ENCODE measurements at regions not wholly inside any gene's neighbourhood (a gene's known extent, or its start where the extent isn't known, plus 50 kb on each side); places are given as distances from the start of the nearest gene placed in this dataset.
"Not testable (repeated sequence)": the region's sequence is repeated elsewhere in the genome, so short reads cannot be mapped to it uniquely, and the experiment has no call there.

DNA sequence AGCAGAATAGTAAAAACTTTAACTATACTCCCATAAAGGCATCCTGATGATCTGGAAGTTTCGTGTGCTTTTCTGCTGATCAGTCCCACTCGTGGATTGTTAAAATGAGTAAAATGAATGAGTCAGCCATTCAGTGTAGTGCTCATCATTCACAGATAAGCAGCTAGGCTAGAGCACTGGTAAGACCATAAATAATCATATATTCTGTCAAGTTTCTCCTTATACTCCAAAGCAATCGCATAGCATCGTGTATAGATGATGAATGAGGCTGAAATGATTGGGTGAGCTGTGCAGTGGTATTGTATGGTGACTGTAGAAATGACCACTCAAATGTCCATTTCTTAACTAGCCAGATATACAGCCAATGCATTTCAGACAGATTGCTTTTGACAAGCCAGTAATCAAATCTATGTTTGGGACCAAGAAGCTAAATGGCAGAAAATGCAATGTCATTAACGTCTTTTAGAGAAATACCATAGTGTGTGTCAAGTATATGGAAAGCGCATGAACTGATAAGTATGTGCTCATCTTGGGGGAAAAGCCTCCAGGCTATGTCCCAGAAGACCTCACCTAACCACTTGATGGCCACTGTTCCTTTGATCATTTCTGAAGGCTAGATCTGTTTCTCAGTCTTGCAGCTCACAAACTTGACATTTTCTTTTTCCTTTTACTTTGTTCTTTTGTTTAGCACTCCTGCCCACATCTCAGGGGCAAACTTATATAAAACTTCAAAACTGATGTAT is 227.2 kb upstream of the FAM3C start:
- no peak for DNase-seq (ENCODE audit: low read depth in 4 of 4, low spot score in 1 of 4)

DNA sequence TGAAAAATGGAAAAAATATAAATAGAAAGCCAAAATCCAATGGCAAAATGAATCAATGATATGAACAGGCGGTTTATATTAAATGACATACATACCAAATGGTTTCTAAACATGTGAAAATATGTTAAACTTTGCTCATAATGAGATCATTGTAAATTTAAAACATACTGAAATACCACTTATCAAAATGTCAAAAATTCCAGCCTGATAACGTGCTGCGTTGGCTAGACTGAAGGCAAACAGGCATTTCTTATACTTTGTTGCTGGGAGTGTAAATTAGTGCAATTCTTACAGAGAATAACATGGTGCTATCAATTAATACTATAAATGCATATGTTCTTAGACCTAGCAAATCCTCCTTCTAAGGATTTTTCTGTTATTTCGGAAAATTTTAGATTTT is 225.8 kb upstream of the FAM3C start:
- no peak for DNase-seq (ENCODE audit: low read depth in 4 of 4, low spot score in 1 of 4)

- DNase-seq (ENCODE audit: low read depth in 4 of 4, low spot score in 1 of 4) = no peak
These were observed 225.0 kb upstream of the FAM3C start for GRCh38 chr7:121620953-121621606.

DNA sequence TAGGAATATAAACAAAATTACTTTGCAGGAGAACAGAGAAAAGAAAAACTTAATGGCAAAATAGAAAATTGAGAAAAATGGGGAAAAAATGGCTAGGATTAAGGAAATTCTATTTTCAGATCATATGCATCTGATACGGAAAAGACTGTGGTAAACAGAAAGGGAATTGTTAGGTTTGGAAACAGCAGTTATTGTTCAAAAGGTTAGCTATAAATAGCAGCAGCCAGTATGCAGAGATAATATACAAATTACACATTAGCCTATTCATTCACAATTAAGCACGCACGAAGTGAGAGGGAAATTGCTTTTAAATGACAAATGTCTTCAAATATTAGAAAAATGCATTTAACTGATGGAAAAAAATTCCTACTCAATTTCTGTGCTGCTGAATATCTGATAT is 224.1 kb upstream of the FAM3C start:
- no peak for DNase-seq (ENCODE audit: low read depth in 4 of 4, low spot score in 1 of 4)

DNA sequence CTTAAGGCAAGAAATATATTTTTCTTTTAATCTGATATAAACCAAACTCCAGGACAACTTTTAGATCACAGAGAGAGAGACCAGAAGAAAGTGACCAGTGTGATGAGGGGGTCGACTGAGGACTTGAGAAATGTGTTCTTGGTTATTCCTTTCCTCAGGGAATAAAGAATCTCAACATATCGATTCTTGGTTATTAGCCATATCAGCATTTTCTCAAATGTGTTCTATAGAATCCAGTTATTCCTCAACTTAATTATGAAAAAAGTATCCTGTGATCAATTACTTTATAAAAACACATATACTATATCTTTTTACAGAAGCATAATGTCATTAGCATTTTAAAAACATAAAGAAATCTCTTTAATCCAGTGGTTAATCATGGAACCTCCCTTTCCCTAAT is 222.1 kb upstream of the FAM3C start:
- no peak for DNase-seq (ENCODE audit: low read depth in 4 of 4, low spot score in 1 of 4)

DNA sequence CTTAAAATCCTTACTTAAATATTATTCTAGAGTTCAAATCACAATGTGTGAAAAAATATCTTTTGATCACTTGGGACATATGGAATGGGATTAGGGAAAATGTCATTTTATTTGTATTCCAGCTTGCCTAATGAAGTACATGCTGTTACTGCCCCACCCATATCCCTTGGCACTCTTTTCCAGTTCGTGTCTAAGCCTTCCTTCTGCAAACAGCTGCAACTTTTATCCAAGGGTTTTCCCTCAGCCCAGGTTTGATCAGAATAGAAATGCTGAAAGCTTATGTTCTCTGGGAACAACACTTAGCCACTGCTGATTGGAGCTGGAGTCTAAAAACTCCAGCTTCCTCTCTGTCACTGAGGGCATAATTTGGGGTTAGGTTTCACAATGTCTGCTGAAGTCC is 214.1 kb upstream of the FAM3C start:
- DNase-seq (ENCODE audit: low read depth in 4 of 4, low spot score in 1 of 4) = no peak

DNA sequence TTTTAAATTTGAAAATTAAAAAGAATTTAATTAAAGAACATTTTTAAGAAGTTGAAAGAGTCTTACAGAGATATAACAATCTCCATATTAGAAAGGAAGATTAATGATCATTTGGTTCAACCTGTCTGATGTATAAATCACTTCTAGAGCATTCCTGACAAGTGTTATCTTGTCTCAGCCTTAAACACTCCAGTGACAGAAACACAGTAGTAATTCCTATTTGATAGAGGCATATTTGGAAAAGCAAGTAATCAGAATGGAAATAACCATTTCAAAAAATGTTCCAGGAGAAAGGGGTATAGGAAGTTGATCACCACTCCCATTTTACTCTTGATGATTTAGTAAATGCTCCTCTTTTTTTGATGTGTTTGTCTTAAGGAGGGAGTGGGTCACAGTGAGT is 213.1 kb upstream of the FAM3C start:
- DNase-seq (ENCODE audit: low read depth in 4 of 4, low spot score in 1 of 4) = no peak

- no peak for DNase-seq (ENCODE audit: low read depth in 4 of 4, low spot score in 1 of 4)
These were observed 212.7 kb upstream of the FAM3C start for GRCh38 chr7:121608785-121609184.

DNA sequence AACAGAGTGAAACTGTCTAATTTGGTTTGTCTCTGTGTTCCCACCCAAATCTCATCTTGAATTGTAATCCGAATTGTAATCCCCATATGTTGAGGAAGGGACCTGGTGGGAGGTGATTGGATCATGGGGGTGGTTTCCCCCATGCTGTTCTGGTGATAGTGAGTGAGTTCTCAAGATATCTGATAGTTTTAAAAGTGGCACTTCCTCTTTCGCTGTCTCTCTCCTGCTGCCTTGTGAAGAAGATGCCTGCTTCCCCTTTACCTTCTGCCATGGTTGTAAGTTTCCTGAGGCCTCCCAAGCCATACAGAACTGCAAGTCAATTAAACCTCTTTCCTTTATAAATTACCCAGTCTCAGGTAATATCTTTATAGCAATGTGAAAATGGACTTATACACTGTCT is 212.1 kb upstream of the FAM3C start:
- DNase-seq (ENCODE audit: low read depth in 4 of 4, low spot score in 1 of 4) = not testable (repeated sequence)

DNA sequence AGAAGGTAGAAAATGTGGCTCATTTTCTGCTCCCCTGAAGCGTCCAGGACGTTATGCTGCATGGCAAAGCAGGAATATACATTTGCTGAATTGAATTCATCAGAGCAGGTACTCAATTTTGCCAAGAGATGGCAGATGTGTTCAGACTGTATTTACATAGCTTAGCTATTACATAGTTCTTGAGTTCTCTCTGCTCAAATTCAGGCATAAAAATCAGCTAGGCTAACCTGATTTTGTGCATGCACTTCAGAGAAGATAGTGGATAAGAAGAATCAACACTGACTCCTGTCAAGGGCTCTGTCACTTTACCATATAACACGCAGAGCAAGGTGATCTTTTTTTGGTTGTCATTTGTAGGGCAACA is 209.2 kb upstream of the FAM3C start:
- DNase-seq (ENCODE audit: low read depth in 4 of 4, low spot score in 1 of 4) = no peak

DNA sequence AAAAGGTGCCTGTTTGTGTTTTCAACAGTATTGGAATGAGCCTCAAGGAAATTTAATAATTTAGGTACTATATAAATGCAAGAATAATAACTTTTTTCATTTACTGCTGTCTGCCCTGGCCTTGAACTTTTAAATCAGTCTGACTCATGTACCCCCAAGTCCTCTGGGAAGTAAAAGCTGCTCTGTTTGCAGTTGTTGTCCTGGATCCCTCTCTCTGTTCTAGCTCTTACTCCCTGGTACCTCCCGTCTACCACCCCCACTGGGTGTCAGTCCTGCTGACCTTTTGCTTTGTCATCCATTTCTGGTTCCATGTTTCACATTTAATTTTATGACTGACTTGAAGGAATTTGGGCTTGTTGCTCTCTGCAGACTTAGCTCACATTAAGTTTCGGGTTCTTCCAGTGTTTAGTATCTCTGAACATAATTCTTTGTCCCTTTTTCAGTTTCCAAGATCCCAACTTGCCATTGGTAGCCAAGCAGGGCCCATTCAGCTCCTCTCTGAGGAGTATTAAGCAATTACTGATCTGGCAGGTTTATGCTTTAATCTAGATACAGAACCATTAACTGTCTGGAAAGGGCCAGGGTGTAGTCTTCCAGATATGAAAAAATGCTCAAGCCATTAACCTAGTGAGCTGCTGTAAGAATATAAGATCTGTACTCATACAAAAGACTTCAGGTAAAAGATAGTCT is 208.7 kb upstream of the FAM3C start:
- no peak for DNase-seq (ENCODE audit: low read depth in 4 of 4, low spot score in 1 of 4)

DNA sequence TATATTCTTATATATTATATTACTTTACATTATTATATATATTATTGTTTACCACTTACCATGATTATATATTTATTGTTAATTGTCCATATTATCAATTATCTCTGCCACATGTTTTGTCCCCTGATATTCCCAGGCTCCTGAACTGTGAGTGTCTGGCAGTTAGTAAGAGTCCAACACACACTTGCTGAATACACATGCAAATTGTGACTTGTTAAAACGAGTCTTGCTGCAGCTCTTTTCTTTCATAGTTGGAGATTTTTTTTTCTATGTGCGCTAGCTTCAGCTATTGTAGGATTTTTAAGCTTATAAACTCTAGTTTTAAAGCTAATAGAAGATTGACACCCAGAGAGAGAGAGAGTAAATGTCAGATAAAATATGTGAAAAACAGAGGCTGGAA is 207.8 kb upstream of the FAM3C start:
- no peak for DNase-seq (ENCODE audit: low read depth in 4 of 4, low spot score in 1 of 4)

GRCh38 chr7:121599887-121600286 is 203.8 kb upstream of the FAM3C start:
- no peak for DNase-seq (ENCODE audit: low read depth in 4 of 4, low spot score in 1 of 4)

- DNase-seq (ENCODE audit: low read depth in 4 of 4, low spot score in 1 of 4) = no peak
These were observed 199.9 kb upstream of the FAM3C start for GRCh38 chr7:121595758-121596696.

- no peak for DNase-seq (ENCODE audit: low read depth in 4 of 4, low spot score in 1 of 4)
These were observed 195.8 kb upstream of the FAM3C start for GRCh38 chr7:121591926-121592325.

- no peak for DNase-seq (ENCODE audit: low read depth in 4 of 4, low spot score in 1 of 4)
These were observed 191.3 kb upstream of the FAM3C start for GRCh38 chr7:121587435-121587834.

GRCh38 chr7:121582258-121582657 is 186.2 kb upstream of the FAM3C start:
- DNase-seq (ENCODE audit: low read depth in 4 of 4, low spot score in 1 of 4) = no peak

DNA sequence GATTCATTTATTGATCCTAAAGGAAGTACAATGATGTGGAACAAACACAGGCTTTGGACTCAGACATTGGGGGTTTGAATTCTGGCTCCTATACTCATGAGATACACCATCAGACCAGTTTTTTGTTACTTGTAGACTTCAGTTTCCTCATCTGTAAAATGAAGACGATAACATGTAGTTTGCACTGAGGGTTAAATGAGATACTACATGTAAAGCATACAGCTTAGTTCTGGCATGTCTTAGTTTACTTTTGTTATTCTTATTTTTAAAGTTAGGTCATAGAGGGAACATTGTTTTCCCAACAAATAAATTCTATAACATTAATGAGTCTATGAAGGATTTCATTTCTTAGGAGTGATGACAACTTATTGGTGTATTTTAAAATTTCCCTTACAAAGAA is 183.5 kb upstream of the FAM3C start:
- no peak for DNase-seq (ENCODE audit: low read depth in 4 of 4, low spot score in 1 of 4)

- DNase-seq (ENCODE audit: low read depth in 4 of 4, low spot score in 1 of 4) = no peak
These were observed 182.6 kb upstream of the FAM3C start for GRCh38 chr7:121578669-121579068.

- DNase-seq (ENCODE audit: low read depth in 4 of 4, low spot score in 1 of 4) = no peak
These were observed 180.2 kb upstream of the FAM3C start for GRCh38 chr7:121576148-121576917.

All from stimulated activated CD4-positive, alpha-beta T cell treated with anti-CD3 and anti-CD28 coated beads, Interleukin-1b, Interleukin-23, amount 100 ng/mL, for 24 hours (primary cell).